Progenitor cell of endocrine pancreas (in vitro differentiated cells): ENCODE measurements at regions not wholly inside any gene's neighbourhood (a gene's known extent, or its start where the extent isn't known, plus 50 kb on each side); places are given as distances from the start of the nearest gene placed in this dataset.

Experiments
- DNase-seq: peaks from one replicate; pipeline ENCODE4 v3.0.0; 2021; ENCODE audit warnings: low spot score; ENCODE audit not compliant: unreplicated experiment
- H3K27ac Mint-ChIP-seq: 2 replicates; pipeline ENCODE4 v1.8.0; 2021; ENCODE audit warnings: mild to moderate bottlenecking, moderate library complexity, mixed read lengths
- H3K27me3 Mint-ChIP-seq: 2 replicates; pipeline ENCODE4 v1.8.0; 2021; ENCODE audit warnings: mixed read lengths
- H3K36me3 Mint-ChIP-seq: 2 replicates; pipeline ENCODE4 v1.8.0; 2022; ENCODE audit warnings: mixed read lengths; ENCODE audit not compliant: insufficient read depth
- H3K4me1 Mint-ChIP-seq: 2 replicates; pipeline ENCODE4 v1.8.0; 2021; ENCODE audit warnings: low read depth, mixed read lengths
- H3K4me3 Mint-ChIP-seq: 2 replicates; pipeline ENCODE4 v1.8.0; 2021; ENCODE audit warnings: low read depth, mild to moderate bottlenecking, moderate library complexity, mixed read lengths
- H3K9me3 Mint-ChIP-seq: 2 replicates; pipeline ENCODE4 v1.8.0; 2021; ENCODE audit warnings: low read depth, mixed read lengths
- TF ChIP-seq, protein P1 (sequence below): fragments of 200-600 bp; sonication (generic); IDR thresholded peaks from one replicate; pipeline ENCODE4 v1.5.0; 2021; ENCODE audit warnings: antibody characterized with exemption, mild to moderate bottlenecking; ENCODE audit not compliant: unreplicated experiment

DNA sequence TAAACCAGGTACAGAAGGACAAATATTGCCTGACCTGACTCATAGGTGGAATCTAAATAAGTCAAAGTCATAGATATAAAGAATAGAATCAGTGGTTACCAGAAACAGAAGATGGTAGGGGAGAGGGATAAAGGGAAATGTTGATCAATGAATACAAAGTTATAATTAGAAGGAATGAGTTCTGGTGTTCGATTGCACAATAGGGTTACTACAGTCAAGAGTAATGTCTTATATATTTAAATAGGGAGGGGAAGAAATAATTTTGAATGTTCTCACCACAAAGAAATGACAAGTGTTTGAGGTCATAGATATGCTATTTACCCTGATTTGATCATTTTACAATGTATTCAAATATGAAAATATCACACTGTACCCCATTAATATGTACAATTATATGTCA is 1541.2 kb downstream of the SLITRK1 start:
- TF ChIP-seq, protein P1, sequence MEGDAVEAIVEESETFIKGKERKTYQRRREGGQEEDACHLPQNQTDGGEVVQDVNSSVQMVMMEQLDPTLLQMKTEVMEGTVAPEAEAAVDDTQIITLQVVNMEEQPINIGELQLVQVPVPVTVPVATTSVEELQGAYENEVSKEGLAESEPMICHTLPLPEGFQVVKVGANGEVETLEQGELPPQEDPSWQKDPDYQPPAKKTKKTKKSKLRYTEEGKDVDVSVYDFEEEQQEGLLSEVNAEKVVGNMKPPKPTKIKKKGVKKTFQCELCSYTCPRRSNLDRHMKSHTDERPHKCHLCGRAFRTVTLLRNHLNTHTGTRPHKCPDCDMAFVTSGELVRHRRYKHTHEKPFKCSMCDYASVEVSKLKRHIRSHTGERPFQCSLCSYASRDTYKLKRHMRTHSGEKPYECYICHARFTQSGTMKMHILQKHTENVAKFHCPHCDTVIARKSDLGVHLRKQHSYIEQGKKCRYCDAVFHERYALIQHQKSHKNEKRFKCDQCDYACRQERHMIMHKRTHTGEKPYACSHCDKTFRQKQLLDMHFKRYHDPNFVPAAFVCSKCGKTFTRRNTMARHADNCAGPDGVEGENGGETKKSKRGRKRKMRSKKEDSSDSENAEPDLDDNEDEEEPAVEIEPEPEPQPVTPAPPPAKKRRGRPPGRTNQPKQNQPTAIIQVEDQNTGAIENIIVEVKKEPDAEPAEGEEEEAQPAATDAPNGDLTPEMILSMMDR = no peak
- no peaks in the 10 kb centered on the region for H3K27me3 Mint-ChIP-seq

GRCh38 chr13:82330499-82330898 is 1551.8 kb downstream of the SLITRK1 start:
- H3K9me3 Mint-ChIP-seq = peaks cover 2% of the 10 kb centered on the region
- no peak overlapping the region for H3K27ac Mint-ChIP-seq
- TF ChIP-seq, protein P1 = peak; percentile 42
- H3K4me3 Mint-ChIP-seq = no peak overlapping the region
- DNase-seq = no peak
- H3K27me3 Mint-ChIP-seq = no peaks in the 10 kb centered on the region
- no peaks in the 10 kb centered on the region for H3K4me1 Mint-ChIP-seq
- peaks cover 1% of the 10 kb centered on the region for H3K36me3 Mint-ChIP-seq

More for the DNA sequence above, 1541.2 kb downstream of the SLITRK1 start:
- no peaks in the 10 kb centered on the region for H3K36me3 Mint-ChIP-seq
- H3K4me1 Mint-ChIP-seq = peaks cover 6% of the 10 kb centered on the region
- no peak overlapping the region for H3K4me3 Mint-ChIP-seq
- no peak overlapping the region for H3K27ac Mint-ChIP-seq
- no peak for DNase-seq
- no peaks in the 10 kb centered on the region for H3K9me3 Mint-ChIP-seq

GRCh38 chr13:82323101-82323500 is 1559.2 kb downstream of the SLITRK1 start:
- H3K36me3 Mint-ChIP-seq = peaks cover 1% of the 10 kb centered on the region
- no peak overlapping the region for H3K4me3 Mint-ChIP-seq
- peaks cover 10% of the 10 kb centered on the region for H3K9me3 Mint-ChIP-seq
- DNase-seq = no peak
- TF ChIP-seq, protein P1 = no peak
- H3K4me1 Mint-ChIP-seq = no peaks in the 10 kb centered on the region
- no peak overlapping the region for H3K27ac Mint-ChIP-seq
- no peaks in the 10 kb centered on the region for H3K27me3 Mint-ChIP-seq

- Mint-ChIP-seq H3K4me1 (no peaks in the 10 kb centered on the region), H3K27ac (no peak overlapping the region)
These were observed 1576.7 kb downstream of the SLITRK1 start for GRCh38 chr13:82305588-82305987.

GRCh38 chr13:82298106-82298505 is 1584.2 kb downstream of the SLITRK1 start:
- peaks cover 4% of the 10 kb centered on the region for H3K4me1 Mint-ChIP-seq

More at GRCh38 chr13:82305588-82305987, 1576.7 kb downstream of the SLITRK1 start:
- H3K4me3 Mint-ChIP-seq = no peak overlapping the region
- H3K9me3 Mint-ChIP-seq = peaks cover 6% of the 10 kb centered on the region
- H3K27me3 Mint-ChIP-seq = no peaks in the 10 kb centered on the region
- TF ChIP-seq, protein P1 = no peak
- DNase-seq = no peak
- no peaks in the 10 kb centered on the region for H3K36me3 Mint-ChIP-seq

More at GRCh38 chr13:82298106-82298505, 1584.2 kb downstream of the SLITRK1 start:
- no peaks in the 10 kb centered on the region for H3K27me3 Mint-ChIP-seq
- TF ChIP-seq, protein P1 = no peak
- no peak overlapping the region for H3K27ac Mint-ChIP-seq
- no peaks in the 10 kb centered on the region for H3K36me3 Mint-ChIP-seq
- H3K9me3 Mint-ChIP-seq = peaks cover 6% of the 10 kb centered on the region
- no peak for DNase-seq
- H3K4me3 Mint-ChIP-seq = no peak overlapping the region
